Stimulated activated naive CD4-positive, alpha-beta T cell (primary cell): ENCODE measurements at regions not wholly inside any gene's neighbourhood (a gene's known extent, or its start where the extent isn't known, plus 50 kb on each side); places are given as distances from the start of the nearest gene placed in this dataset.
"Not testable (repeated sequence)": the region's sequence is repeated elsewhere in the genome, so short reads cannot be mapped to it uniquely, and the experiment has no call there.

ENCODE experiments used
- DNase-seq, 6 experiments: peaks; one replicate each; lab custom pipeline; 2025; lab: John Stamatoyannopoulos, UW

DNA sequence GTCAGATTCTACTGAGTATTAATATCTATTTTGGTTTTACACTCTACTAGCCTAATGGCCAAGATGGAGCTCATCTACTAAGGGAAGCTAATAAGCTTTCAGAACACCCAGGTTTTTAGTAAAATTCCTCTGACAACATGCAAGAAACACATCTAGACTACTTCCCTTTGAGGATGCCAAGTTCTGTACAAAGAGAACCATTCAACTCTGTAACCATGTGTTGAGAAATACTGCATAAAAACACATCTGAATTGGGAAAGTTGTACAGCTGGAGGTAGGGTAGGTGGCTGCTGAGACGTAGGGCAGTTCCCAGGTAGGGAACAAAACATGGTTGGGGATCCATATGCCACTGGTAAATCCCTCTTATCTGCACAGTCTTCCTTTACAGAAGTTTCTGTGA lies 66.2 kb downstream of the SC5D start:
- no peak for DNase-seq

DNA sequence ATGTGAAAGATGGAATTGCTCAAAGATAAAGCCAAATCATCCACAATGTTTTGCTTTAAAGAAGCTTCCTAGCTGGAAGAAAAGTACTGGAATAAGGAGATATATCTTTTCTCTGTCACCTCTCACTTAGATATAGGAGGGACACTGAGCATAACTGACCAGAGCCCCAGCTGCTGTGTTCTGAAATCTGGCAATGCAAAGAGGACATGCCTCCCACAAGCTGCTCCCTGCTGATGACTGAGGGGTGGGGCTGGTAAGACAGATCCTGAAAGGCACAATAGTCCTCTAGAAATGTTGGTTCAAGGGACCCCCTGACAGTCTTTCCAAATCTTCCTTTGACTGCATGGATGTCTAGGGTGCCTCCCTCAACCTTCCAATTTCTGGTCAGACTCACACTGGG lies 67.0 kb downstream of the SC5D start:
- DNase-seq = no peak

DNA sequence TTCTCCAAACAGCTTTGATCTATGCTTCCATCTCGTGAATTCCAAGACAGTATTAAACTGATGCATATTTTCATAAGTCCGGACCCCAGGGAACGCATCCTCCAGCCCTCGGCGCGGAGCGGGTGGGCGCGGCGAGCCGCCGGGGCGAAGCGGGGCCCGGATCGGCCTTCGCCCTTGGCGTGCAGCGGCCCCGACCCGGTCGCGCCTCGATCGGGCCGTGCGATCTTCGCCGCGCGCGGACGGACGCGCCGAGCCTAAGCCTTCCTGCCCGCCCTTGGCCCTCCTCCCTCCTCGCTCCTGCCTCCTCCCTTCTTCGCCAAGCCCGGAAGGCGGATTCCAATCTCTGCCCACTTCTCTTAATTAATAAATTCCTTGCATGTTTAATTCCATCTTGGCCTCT lies 70.4 kb downstream of the SC5D start:
- not testable (repeated sequence) for DNase-seq

DNA sequence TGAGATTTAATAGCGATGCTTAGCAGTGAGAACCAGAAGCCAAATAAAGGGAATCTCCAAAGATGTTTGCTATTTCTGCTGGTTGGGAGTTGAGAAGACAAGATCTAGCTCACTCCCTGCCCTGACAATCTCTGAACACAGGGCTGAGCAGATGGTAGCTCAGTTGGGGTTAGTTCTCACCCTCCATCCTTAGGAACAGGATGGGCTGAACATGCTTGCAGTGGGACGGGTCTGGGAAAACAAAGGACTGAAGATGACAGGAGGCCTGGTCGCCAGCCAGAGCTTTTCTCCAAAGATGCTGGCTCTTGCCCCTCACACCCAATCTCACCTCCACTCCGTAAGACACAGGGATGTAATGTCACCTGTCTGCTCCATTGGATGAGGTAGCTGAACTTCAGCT lies 72.7 kb downstream of the SC5D start:
- DNase-seq = no peak

DNA sequence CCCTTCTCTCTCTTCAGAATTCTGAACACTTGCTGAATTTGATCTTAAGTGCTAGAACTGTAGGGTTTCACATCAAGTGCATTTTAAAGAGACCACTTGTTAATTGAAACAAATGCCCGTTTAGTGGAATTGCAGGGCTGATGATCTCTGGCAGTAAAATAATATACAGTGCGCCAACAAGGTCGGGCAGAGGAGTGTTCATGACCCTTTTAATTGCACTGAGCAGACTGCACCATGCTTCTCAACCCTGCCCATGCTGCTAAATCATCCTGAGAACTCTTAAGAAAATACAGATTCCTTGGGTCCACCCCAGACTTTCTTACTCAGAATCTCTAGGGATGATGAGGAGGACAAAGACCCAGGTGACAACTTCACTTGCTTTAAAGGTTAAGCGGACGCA lies 73.5 kb downstream of the SC5D start:
- DNase-seq = no peak

DNA sequence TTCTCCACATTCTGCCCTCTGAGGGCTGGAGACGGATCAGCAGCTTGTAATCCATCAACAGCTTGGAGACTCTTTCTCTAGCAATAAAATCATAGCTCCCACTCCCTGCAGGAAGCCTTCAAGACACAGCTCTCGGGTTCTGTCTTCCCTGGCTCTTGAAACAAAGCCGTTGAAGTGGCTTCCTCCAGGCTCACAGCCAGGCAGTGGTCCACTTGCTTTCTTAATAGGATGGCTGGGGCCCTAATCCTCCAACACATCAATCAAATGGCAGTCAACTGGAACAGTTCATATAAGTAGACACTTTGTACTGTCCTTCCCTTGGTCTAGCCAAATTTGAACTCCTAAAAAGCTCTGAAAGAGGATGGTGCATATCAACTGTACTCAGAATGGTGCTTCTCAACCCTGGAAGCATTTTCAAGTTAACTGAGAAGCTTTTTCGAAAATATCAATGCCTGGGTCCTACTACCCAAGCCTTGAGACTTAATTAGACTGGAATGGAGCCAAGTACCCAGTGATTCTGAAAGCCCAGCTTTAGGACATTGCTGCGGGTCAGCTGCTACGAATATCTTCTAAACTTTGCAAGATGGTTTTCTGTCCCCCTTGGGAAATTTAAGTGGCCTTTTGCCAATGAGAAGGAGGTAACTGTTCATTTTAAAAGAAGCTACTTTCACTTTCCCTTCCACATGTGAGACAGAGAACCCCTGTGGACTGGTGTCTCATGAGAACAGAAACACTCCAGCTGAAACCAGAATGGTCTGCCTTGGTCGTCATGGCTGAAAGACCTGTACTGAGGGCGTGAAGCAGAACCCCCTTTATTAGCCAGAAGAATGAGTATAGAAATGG lies 74.7 kb downstream of the SC5D start:
- peak in 3 of 6 experiments; percentile 39 to 68 (median 60) for DNase-seq

DNA sequence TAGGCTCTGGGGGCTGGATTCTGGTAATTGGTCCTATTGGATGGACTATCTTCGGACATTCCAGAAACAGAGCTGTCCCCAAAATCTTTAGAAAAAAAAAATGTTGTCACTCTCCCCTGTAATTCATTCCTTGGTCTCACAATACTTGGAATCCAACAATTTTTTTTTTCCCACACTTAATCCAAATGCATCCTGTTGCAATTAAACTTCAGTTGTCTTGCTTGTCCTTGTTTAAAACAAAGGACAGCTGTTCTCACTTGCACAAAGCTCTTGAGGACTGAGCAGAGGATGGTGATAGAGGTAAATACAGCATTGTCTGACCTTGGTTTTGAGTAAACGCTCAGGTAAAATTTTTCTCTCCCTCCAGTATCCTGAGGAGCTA lies 75.3 kb downstream of the SC5D start:
- no peak for DNase-seq

DNA sequence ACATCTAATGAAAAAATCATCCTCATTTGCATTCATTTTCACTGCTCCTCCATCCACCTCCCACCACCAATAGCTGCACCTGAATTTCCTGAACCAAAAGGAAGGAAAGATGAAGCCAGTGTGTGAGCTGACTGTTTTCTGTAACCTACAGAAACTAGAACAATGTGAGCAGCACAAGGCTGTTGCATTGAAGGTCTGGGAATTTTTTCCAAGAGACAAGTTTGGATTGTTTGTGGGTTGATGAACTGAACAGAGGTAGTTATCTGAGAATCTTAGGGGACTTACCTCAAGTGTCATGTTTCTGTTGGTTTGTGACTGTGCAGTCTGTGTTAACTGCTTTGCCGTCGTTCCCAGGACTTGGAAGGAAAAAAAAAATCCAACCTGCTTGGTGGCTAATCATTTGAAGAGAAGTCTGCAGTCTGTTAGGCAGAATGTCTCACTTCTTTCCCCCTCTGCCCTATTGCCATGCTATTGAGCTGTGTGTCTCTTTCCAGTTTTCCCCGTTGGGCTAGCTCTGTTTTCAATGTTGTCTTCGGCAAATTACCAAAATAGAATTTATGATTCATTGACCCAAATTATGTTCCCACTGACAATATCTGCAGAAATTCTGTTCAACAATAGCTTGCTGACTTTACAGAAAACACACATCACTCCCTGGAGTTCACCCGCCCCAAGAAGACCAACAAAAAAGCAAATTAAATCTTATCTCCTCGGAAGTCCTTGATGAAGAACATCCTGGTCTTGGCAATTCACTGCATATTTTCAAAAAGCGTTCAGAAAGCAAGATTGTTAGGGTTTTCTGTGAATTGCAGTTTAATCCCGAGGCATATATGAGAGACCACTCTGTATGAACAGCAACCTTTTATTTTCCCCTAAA lies 76.0 kb downstream of the SC5D start:
- no peak for DNase-seq

DNA sequence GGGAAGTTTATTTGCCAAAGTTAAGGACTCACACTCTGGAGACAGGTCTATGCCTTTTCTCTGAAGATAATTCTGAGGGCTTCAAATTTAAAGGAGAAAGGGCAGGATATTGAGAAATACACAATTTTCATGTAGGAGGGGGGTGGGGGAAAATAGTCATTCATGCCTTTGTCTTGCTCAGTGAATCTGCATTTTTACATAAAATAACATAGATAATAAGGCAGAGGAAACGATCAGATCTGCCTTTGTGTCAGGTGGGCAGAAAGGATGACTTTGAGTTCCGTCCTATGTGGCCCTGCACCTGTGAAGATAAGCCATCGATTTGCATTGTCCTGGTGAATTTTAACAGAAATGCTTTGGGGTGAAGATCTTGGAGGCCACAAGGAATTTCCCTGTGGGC lies 76.8 kb downstream of the SC5D start:
- DNase-seq = no peak

DNA sequence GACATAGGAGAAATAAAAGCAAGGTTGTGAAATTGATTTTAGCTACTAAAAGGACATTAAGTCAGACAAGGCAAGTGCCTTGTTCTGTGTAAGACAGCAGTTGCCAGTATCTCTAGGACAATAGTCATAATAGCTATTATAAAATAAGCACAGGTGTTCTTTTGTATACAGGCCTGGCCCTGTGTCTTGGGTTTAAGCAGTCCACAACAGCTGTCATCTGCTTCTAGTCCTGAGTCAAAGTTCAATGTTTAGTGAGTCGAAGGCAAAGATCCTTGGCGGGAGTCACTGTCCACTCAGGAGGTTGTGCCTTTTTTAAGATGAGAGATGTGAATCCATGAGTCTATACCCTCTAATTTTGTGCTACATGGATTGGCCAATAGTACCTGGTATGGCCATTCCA lies 79.5 kb downstream of the SC5D start:
- DNase-seq = no peak

DNA sequence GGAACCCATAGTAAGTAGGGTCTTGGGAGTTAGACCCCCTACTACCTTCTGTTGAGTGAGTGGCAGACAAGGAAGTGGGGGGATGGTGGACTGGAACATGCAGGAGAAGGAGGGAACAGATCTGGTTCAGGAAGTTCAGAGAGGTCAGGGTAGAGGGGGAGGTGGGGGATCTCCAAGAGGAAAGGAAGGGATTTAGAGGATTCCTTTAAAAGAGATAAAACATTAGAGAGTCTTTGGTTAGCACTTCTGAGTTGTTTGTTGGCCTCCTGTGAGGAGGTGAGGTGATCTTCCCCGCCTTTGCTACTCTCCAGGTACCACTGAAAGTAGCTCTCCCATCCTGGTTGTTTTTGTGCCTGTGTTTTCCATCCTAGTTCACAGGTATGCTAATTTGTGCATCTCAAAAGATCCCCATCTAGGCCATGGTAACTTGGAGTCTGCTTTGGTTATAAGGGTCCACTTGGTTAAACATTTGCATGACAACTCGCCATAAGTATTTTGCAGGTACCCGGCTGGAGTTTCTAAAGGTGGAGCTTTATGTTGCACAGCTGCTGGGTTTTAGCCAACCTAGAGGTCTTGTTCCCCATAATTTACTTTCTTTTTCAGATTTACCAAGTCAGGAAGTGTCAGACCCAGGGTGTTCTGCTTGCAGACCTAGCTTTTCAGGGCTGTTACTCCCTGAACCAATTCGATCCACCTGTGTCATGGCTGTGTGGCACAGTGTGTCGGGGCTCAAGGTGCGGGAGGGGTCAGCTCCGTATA lies 79.3 kb upstream of the SORL1 start:
- peak in 2 of 6 experiments; percentile 33 to 48 for DNase-seq

DNA sequence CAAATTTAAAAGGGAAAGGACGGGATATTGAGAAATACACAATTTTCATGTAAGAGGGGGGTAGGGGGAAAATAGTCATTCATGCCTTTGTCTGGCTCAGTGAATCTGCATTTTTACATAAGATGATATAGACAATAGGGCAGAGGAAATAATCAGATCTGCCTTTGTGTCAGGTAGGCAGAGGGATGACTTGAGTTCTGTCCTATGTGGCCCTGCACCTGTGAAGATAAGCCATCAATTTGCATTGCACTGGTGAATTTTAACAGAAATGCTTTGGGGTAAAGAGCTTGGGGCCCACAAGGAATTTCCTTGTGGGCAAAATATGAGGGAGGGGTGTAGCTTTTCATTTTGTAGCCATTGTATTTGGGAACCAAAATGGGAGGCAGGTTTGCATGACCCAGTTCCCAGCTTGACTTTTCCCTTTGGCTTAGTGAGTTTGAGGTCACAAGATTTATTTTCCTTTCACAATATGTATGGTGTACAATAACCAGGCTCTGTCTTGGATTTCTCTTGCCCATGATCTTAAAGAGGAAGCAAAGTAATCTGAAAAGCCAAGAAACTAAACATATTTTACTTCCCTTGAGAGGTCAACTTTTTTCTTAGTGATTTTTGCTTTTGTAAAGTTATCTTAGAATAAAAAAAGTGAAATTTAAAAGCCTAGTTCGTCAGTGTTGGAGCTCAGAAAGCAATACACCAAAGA lies 77.7 kb upstream of the SORL1 start:
- DNase-seq = no peak

DNA sequence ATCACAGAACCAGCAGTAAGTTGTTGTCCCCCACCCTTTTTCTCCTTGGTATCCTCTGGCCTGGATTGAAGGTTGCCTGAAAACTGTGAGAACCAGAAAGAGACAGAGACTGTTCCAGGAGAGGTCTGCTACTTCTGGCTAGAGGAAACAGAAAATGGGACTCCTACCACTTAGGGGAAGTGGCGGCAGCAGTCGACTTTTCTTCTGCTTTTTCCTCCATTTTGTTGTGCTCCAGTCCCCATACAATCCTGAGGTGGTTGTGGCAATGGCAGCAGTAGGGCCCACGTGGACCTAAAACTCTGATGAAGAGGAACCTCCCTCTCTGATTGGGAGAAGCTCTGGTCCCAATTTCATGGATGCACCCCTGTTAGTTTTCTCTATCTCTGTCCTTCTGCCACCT lies 76.0 kb upstream of the SORL1 start:
- no peak for DNase-seq

DNA sequence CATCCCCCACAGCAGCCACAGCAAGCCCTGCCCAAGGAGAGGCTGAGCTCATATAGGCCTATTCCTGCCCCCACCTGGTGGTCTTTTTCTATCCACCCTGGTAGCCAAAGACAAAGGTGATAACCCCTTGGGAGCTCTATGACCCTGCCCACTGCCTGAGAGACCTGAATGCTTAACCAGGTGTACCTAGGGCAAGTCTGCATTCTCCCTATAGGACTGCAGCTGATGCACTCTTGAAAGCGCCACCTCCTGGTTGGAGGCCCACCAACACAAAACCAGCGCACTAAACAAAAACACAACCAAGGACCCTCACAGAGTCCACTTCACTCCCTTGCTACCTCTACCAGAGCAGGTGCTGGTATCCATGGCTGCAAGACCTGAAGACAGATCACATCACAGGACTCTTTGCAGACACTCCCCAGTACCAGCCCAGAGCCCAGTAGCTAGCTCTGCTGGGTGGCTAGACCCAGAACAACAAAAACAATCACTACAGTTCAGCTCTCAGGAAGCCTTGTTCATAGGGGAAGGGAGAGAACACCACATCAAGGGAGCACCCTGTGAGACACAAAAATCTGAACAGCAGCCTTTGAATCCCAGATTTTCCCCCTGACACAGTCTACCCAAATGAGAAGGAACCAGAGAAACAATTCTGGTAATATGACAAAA lies 72.8 kb upstream of the SORL1 start:
- peak in 4 of 6 experiments; percentile 10 to 44 (median 27) for DNase-seq

DNA sequence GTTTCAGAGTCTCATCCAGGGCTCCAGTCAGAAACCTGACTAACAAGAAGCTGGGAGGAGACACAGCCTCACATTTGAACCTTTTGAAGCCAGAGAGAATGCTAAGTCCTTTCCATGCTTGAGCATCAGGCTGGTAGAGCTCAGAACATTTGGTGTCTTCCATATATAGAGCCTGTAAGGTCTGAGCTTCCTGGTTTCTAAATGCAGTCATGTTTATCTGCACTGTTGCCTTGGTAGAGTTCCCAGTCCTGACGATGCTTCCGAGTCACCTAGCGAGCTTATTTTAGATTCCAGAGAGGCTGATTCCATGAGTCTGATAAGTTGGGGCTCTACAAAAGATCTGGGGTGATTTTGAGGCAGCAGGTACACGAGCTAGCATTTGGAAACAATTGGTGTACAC lies 68.4 kb upstream of the SORL1 start:
- no peak for DNase-seq

DNA sequence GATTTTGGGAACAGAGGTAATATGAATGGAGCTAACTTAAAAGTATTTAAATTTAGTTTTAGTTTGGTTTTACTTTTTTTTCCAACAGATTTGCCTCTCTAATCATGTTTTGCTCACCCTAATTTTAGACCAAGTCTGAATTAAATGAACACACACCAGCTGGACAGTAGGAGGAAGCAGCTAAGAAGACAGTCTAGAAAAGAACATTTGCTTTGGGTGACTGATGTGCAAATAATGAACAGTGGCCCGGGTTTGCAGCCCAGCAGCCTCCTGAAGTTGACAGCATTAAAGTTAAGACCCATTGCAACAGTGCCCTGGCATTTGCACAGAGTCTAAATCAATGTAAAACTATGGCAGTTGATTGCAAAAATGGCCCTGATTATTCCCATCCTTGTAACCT lies 66.4 kb upstream of the SORL1 start:
- DNase-seq = no peak
